Keratinocyte (primary cell): ENCODE measurements at regions not wholly inside any gene's neighbourhood (a gene's known extent, or its start where the extent isn't known, plus 50 kb on each side); places are given as distances from the start of the nearest gene placed in this dataset.

Source experiments
- DNase-seq: peaks from one replicate; pipeline ENCODE4 v3.0.0-alpha.2; 2011; ENCODE audit warnings: low read depth, missing footprints, low spot score
- FAIRE-seq: peaks from 2 replicates; lab custom pipeline; 2011; peaks lifted over from hg19 to GRCh38; lab: Jason Lieb, UNC
- H2AFZ ChIP-seq: 2 replicates; pipeline ENCODE4 v1.6.0; 2012; ENCODE audit warnings: low read length, control low read depth, inconsistent platforms; ENCODE audit not compliant: control insufficient read depth
- H3K27ac ChIP-seq: 2 replicates; pipeline ENCODE4 v1.5.1; 2011; ENCODE audit warnings: low read length; ENCODE audit not compliant: control insufficient read depth, insufficient read depth
- H3K27me3 ChIP-seq: 3 replicates; pipeline ENCODE4 v1.6.0; 2011; ENCODE audit warnings: low read length; ENCODE audit not compliant: control insufficient read depth, insufficient read depth; ENCODE audit errors: extremely low read depth
- H3K36me3 ChIP-seq, 2 experiments: 2 replicates in 1 of 2; 3 replicates in 1 of 2; pipeline ENCODE4 v1.5.1; 2011; ENCODE audit warnings: low read length in 2 of 2, mild to moderate bottlenecking in 1 of 2; ENCODE audit not compliant: control insufficient read depth in 2 of 2, insufficient read depth in 2 of 2; ENCODE audit errors: extremely low read depth in 1 of 2
- H3K4me1 ChIP-seq: 3 replicates; pipeline ENCODE4 v1.5.1; 2011; ENCODE audit warnings: low read length; ENCODE audit not compliant: control insufficient read depth, insufficient read depth; ENCODE audit errors: extremely low read depth
- H3K4me2 ChIP-seq: 3 replicates; pipeline ENCODE4 v1.6.0; 2011; ENCODE audit warnings: low read depth, low read length; ENCODE audit not compliant: control insufficient read depth, insufficient read depth; ENCODE audit errors: extremely low read depth
- H3K4me3 ChIP-seq, 3 experiments: fragments of 200-600 bp in 1 of 3; sonication (generic) in 1 of 3; 2 replicates in 2 of 3; 3 replicates in 1 of 3; pipeline ENCODE4 v1.5.1; 2011 to 2016; ENCODE audit warnings: low read length in 3 of 3, mild to moderate bottlenecking in 3 of 3, control low read depth in 2 of 3, inconsistent platforms in 1 of 3, low read depth in 1 of 3, mixed read lengths in 1 of 3, mixed run types in 1 of 3, moderate library complexity in 1 of 3; ENCODE audit not compliant: control insufficient read depth in 2 of 3, insufficient read depth in 2 of 3; ENCODE audit errors: extremely low read depth in 1 of 3
- H3K79me2 ChIP-seq: 2 replicates; pipeline ENCODE4 v1.6.0; 2012; ENCODE audit warnings: low read length; ENCODE audit not compliant: control insufficient read depth, insufficient read depth
- H3K9ac ChIP-seq: 3 replicates; pipeline ENCODE4 v1.6.0; 2011; ENCODE audit warnings: low read length; ENCODE audit not compliant: control insufficient read depth, insufficient read depth; ENCODE audit errors: extremely low read depth
- H3K9me1 ChIP-seq: 3 replicates; pipeline ENCODE4 v1.6.0; 2011; ENCODE audit warnings: low read length; ENCODE audit not compliant: control insufficient read depth, insufficient read depth; ENCODE audit errors: extremely low read depth
- H3K9me3 ChIP-seq: 2 replicates; pipeline ENCODE4 v1.5.1; 2012; ENCODE audit warnings: low read depth, low read length; ENCODE audit not compliant: control insufficient read depth
- H4K20me1 ChIP-seq: 3 replicates; pipeline ENCODE4 v1.6.0; 2011; ENCODE audit warnings: low read length; ENCODE audit not compliant: control insufficient read depth, insufficient read depth; ENCODE audit errors: extremely low read depth
- CTCF ChIP-seq, 3 experiments: IDR thresholded peaks in 1 of 3; conservative IDR thresholded peaks in 1 of 3; optimal IDR thresholded peaks in 1 of 3; 2 replicates in 2 of 3; 3 replicates in 1 of 3; pipeline versions ENCODE3 to v1.5.1; 2011; ENCODE audit warnings: low read length in 3 of 3, mild to moderate bottlenecking in 3 of 3, moderate library complexity in 2 of 3, control low read depth in 1 of 3, inconsistent platforms in 1 of 3; ENCODE audit not compliant: insufficient read depth in 2 of 3; ENCODE audit errors: extremely low read depth in 1 of 3
- EZH2 ChIP-seq: IDR thresholded peaks from one replicate; pipeline ENCODE4 v1.6.1; 2012; ENCODE audit warnings: inconsistent platforms, mild to moderate bottlenecking, low read length, moderate library complexity
- dilution Hi-C: fragments of 300-500 bp; cut with MboI; formaldehyde crosslinking; loops from one replicate; pipeline ENCODE4 v1.7.0; 2020; ENCODE audit warnings: low sequenced_read_pairs; ENCODE audit not compliant: extremely low pct_ligation_motif_present

- dilution Hi-C loops = no loop called here
- Histone ChIP-seq H3K27me3 (no peaks in the 10 kb centered on the region), H3K4me1 (peaks cover 4% of the 10 kb centered on the region), H3K9me1 (no peaks in the 10 kb centered on the region), H4K20me1 (no peaks in the 10 kb centered on the region), H3K4me2 (peak overlapping the region; percentile 89), H3K36me3 (no peaks in the 10 kb centered on the region), H3K79me2 (no peaks in the 10 kb centered on the region), H3K27ac (peak overlapping the region; percentile 30), H3K9me3 (no peaks in the 10 kb centered on the region), H3K4me3 (peak overlapping the region; percentile 49 to 62 (median 60)), H2AFZ (peak overlapping the region; percentile 63), H3K9ac (peak overlapping the region; percentile 48)
- no peak for TF ChIP-seq CTCF (optimal IDR thresholded peaks at IDR 0.05 in 1 of 3, IDR thresholded peaks at IDR 0.05 in 1 of 3, conservative IDR thresholded peaks at IDR 0.05 in 1 of 3; ENCODE audit: extremely low read depth in 1 of 3, insufficient read depth in 2 of 3, low read length in 3 of 3)
- no peak for TF ChIP-seq EZH2
- DNase-seq = no peak
- FAIRE-seq = no peak
These were observed 192.6 kb upstream of the TCF4 start for GRCh38 chr18:55780586-55781071.

- H3K9ac ChIP-seq = peak overlapping the region; percentile 48
- DNase-seq = no peak
These were observed 191.9 kb upstream of the TCF4 start for GRCh38 chr18:55779691-55780585.

More at GRCh38 chr18:55779691-55780585, 191.9 kb upstream of the TCF4 start:
- Histone ChIP-seq H3K27ac (peak overlapping the region; percentile 64), H3K79me2 (no peaks in the 10 kb centered on the region), H3K4me1 (peaks cover 4% of the 10 kb centered on the region), H3K4me2 (peak overlapping the region; percentile 89), H3K9me3 (no peaks in the 10 kb centered on the region), H3K9me1 (no peaks in the 10 kb centered on the region), H3K36me3 (no peaks in the 10 kb centered on the region), H2AFZ (peak overlapping the region; percentile 63), H3K4me3 (peak overlapping the region; percentile 49 to 62 (median 60)), H3K27me3 (no peaks in the 10 kb centered on the region), H4K20me1 (no peaks in the 10 kb centered on the region)
- no peak for FAIRE-seq
- peak in 2 of 3 experiments; percentile 23 to 26 for TF ChIP-seq CTCF (optimal IDR thresholded peaks at IDR 0.05 in 1 of 3, IDR thresholded peaks at IDR 0.05 in 1 of 3, conservative IDR thresholded peaks at IDR 0.05 in 1 of 3; ENCODE audit: extremely low read depth in 1 of 3, insufficient read depth in 2 of 3, low read length in 3 of 3)
- no peak for TF ChIP-seq EZH2
- dilution Hi-C loops = no loop called here
